Mesenteric fat pad (tissue), 1 donor: ENCODE measurements at regions not wholly inside any gene's neighbourhood (a gene's known extent, or its start where the extent isn't known, plus 50 kb on each side); places are given as distances from the start of the nearest gene placed in this dataset.

Source experiments
- DNase-seq: peaks from one replicate; pipeline ENCODE4 v3.0.0-alpha.2; 2020; ENCODE audit warnings: low spot score
- donor health status: DM: yes; HTN: yes; CAD: no.

DNA sequence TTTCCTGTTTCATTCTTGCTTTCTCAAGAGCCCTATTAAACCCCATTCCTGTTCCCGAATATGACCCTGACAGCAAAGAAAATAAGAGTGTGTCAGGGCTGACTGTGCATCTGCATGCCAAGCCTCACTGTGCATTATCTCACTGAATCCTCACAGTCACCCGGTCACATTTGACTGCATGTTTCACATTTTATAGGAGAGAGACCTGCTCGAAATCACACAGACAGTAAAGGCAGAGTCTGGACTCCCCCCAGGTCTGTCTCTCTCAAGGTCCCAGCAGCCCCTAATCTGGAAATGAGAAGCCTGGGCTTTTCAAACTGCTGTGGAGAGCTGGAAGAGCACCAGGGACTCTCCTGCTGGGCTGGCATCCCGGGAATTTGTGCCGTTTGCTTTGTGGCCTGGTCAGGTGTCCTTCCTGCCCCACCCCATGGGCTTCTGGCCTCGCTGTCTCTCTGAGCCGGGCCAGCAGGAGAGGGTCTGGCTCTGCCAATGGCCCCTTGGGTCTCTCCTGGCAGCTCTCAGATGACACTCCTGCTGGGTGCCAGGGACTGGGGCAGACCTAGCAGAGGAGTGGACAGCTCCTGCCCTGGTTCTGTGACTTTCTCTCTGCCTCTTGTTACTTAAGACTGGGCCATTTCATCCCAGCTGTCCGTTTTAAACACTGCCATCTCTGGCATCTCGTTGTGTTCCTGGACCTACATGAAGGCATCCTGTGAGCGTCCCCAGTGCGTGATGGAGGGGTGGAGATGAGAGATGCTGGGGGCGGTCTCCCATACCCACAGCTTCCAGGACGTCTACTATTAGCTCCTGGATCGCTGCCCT is 173.6 kb downstream of the ARHGAP12 start:
- no peak for DNase-seq

GRCh38 chr10:31753681-31754080 is 174.9 kb downstream of the ARHGAP12 start:
- no peak for DNase-seq

- DNase-seq = no peak
Observed at GRCh38 chr10:31752170-31752569, 176.5 kb downstream of the ARHGAP12 start.

GRCh38 chr10:31751738-31752080 is 176.9 kb downstream of the ARHGAP12 start:
- no peak for DNase-seq

GRCh38 chr10:31751051-31751737 is 177.4 kb downstream of the ARHGAP12 start:
- DNase-seq = no peak

DNA sequence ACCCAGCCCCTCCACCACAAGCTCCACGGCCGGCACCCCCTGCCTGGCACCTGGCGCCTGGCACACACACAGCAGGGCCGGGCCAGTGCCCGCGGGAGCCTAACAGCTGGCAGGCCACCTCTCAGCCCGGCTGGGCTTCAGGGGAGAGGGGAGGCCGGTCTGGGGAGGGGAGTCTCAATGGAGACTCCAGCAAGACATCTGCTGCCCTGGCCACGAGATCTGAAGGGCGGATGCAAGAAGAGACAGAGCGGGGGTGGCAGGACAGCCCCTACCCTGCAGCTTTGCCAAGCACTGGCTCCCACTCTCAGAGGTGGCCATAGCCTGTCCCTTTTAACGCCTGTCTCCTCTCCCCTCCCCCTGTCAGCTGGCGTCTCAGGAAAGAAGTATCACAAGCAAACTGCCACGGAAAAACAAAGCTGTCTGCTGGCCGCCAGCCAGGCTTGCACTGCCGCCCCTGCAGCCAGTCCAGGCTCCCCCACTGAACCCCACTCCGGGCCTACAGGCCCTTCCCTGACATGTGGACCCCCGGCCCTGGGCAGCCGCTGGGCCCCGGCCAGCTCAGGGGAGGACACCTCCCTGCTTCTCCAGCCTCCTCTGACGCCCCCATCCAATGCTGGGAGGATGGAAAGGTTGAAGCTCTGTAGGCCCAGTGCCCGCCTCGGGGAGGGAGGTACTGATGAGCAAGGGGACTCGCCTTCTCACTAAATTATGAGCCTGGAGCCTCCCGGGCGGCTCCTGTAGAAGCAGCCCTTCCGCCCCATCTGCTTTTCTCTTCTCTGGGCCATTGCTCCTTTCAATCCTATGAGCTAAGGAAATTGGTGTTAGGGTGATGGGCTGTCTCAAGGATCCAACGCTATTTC is 178.4 kb downstream of the ARHGAP12 start:
- no peak for DNase-seq

DNA sequence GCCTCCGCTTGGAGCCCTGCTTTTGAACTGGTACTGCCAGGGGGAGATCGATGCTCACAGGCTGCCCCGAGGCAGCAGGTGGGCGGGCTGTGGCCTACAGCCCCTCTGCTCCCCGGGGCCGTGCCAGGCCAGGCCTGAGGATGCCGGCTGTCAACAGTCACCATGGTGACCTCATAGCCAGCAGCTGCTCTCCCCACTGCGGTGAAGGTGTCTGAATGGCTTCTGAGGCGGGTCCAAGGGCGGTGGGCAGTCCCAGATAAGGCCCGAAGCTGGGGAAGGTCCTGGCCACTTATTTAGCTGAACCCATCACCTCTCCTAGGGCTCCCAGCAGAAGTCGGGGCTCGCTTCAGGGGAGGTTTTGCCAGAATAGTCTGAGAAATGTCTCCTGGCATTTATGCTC is 179.3 kb downstream of the ARHGAP12 start:
- DNase-seq = no peak

DNA sequence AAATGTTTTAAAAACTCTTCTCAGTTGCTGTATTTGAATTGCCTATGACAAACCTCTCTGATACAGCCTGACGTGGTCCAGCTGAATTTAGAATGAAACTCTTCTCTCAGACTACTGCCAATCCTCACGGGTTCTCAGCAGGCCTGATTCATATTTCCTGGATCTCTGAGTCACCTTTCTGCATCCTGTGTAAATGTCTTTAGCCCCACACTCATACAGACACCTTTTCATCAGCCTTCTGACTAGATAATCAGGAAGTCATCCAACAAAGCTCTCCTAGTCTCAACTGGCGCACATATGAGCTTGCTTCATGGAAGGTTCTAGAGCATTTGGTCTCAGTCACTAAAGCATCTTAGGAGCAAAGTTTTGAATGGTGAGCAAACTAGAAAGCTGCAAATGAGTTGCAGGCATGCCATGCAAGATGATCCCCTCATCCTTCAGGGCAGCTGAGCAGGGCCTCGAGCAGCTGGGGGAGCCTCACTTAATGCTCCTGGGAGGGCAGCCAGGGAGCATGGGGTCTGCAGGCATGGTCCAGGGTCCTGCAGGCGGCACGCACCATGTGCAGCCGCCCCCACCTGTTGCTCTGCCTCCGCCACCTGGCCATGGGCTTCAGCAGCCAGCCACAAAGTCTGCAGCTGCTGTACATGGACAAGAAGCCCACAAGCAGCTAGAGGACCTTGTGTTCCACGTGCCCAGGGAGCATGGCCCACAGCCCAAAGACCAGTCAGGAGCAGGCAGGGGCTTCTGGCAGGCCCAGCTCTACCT is 182.8 kb downstream of the ARHGAP12 start:
- no peak for DNase-seq

- DNase-seq = no peak
Observed at GRCh38 chr10:31744025-31744424, 184.6 kb downstream of the ARHGAP12 start.

DNA sequence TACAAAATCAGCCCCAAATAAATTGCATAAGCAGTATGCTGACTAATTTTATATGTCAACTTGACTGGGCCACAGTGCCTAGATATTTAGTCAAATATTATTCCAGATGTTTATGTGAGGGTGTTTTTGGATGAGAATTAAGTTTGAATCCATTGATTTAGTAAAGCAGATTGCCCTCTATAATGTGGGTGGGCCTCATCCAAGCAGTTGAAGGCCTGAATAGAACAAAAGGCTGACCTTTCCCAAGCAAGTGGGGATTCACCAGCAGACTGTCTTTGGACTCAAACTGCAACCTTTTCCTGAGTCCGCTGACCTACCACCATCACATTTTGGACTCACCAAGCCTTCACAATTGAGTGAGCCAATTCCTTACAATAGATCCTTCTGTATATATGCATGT is 186.4 kb downstream of the ARHGAP12 start:
- no peak for DNase-seq

DNA sequence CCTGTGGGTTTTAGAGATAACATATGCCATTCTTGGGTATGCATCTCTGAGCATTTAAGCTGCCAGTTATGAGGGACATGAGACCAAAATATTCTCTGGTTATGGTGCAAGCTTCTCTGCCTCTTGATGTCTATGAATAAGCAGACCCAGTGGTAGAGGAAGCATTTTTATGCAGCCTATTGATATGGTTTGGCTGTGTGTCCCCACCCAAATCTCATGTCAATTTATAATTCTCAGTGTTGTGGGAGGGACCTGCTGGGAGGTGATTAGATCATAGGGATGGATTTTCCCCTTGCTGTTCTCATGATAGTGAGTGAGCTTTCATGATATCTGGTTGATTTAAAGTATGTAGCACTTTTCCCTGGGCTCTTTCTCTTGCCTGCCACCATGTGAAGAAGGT is 187.2 kb downstream of the ARHGAP12 start:
- no peak for DNase-seq

- no peak for DNase-seq
Observed at GRCh38 chr10:31739711-31740110, 188.9 kb downstream of the ARHGAP12 start.

DNA sequence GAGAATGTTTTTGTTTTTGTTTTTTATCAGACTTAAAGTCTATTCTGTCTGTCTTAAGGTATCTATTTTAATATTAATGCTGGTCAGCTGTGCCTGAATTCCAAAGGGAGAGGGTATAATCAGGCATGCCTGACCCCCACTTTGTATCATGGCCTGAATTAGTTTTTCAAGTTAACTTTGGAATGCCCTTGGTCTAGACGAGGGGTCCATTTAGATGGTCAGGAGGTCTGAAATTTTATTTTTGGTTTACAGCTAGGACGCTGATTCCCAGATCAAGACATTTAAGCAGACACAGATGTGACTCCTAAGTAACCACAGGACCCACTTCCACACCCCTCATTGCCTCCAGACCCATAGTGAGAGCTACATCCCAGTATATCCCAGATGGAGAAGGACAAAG is 189.5 kb downstream of the ARHGAP12 start:
- no peak for DNase-seq

- DNase-seq = no peak
Observed at GRCh38 chr10:31731711-31732110, 196.9 kb downstream of the ARHGAP12 start.

DNA sequence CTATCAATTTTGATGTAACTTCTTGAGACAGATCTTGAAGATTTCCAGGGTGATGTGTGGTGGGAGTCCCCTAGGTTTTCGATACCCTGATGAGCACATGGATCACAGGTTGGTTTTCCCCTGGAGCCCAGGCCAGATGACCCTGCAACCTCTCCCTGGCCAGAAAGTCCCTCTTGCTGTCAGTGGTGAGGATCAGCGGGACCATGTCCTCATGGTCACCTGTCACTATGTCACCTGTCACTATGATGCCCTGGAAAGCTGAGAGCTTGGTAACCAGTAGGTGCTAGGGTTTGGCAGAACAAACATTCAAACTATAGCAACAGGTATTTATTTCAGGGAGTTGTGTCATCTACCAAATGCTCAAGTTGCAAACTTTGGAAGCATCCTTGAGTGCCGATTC is 197.9 kb downstream of the ARHGAP12 start:
- no peak for DNase-seq

GRCh38 chr10:31728698-31729224 is 199.9 kb downstream of the ARHGAP12 start:
- no peak for DNase-seq

DNA sequence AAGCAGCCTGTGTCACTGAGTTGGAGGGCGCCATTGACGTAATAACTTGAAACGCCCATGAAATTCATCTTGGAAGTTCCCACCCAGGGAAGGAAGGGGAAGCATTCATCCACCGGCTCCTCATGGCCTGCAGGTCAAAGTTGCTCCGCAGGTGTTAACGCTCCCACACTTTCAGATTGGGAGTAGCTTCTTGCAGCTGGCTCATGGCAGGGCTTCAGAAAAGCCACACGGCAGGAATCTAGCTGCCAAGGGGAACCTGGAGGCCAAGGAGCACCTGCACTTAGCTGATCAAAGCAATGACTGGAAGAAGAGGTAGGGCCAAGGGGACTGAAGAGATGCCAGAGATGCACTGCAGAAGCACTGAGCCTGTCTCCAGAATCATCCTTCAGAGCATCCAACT is 203.2 kb downstream of the ARHGAP12 start:
- no peak for DNase-seq

GRCh38 chr10:31724296-31724695 is 204.3 kb downstream of the ARHGAP12 start:
- DNase-seq = no peak

DNA sequence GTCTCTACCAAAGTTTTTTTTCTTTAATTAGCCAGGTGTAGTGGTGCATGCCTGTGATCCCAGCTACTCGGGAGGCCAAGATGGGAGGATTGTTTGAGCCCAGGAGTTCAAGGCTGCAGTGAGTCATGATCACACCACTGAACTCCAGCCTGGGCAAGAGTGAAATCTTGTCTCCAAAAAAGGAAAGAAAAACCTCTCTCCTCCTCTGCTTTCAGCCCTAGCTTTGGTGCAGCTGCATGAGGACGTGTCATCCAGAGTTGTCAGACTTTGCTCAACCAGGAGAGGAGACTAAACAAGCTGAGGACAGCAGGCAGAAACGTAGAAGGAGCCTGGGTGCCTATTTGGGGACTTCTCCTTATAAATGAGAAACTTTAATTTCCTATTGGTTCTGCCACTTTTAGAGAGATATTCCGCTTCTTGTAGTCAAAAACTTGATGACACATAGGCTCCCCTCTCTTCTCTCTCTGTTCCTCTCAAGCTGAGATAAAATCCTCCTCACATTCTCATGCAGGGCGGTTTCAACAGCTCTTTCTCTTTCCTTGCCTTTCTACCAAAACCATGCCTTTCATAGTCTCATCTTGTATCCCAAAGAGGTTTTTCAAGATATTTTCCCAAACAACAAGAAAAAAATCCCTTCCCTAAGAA is 205.4 kb downstream of the ARHGAP12 start:
- DNase-seq = no peak

DNA sequence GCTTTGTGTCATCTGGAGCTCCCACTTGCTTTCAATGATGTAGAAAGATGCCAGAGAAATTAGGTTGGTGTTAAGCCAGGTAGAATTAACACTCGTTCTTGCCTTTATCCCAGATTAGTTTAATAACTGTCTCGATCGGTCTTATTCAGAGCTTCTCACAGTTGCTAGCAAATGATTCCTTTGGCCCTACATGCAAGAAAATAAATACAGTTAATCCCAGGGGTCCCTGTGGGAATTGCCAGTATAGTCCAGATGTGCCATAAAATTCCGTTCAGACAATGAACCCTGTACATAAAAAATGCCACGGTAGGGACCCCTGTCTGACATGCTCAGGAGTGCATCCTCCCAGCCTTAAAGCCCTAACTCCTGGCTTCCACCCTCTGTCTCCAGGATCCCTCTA is 207.5 kb downstream of the ARHGAP12 start:
- no peak for DNase-seq

DNA sequence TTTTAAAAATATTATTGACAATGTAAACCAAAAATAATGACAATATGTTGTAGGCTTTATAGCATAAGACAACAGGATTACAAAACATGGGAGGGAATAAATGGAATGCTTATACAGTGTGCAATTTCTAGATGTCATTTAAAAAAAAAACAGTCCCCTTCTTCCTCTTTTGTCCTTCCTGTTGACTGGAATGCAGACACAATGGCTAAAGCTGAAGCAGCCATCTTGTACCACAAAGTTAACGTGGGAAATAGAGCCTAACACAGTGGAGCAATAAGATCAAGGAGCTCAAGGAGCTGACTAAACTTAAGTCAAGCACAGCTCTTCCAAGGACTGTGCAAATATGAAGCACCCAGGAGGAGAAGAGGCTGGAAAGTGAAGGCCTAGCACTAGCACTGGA is 208.1 kb downstream of the ARHGAP12 start:
- no peak for DNase-seq
